Motor neuron (in vitro differentiated cells): ENCODE measurements at regions not wholly inside any gene's neighbourhood (a gene's known extent, or its start where the extent isn't known, plus 50 kb on each side); places are given as distances from the start of the nearest gene placed in this dataset.
A peak's percentile ranks its signal among the peaks of the same experiment; 100 is the strongest.

Experiments
- ATAC-seq, 8 experiments: fragments of 200-7000 bp; cut with Tn5 transposase; replicated peaks in 6 of 8; 2 replicates each; pipeline ENCODE4 v1.8.0; 2021; ENCODE audit warnings: mild to moderate bottlenecking in 8 of 8, moderate library complexity in 8 of 8
- H3K27ac ChIP-seq, 2 donors: fragments of 250-450 bp; sonication (Bioruptor Pico); 2 replicates each; pipeline ENCODE4 v1.9.0; 2021; ENCODE audit warnings: antibody characterized with exemption in 2 of 2, mild to moderate bottlenecking in 2 of 2, moderate library complexity in 1 of 2
- H3K4me1 ChIP-seq, 2 donors: fragments of 250-450 bp; sonication (Bioruptor Pico); replicated peaks in 1 of 2; 2 replicates each; pipeline ENCODE4 v1.6.1; 2021; ENCODE audit warnings: antibody characterized with exemption in 2 of 2, mild to moderate bottlenecking in 2 of 2, moderate library complexity in 1 of 2
- H3K4me3 ChIP-seq, 5 donors: fragments of 250-450 bp; sonication (Bioruptor Pico); 2 replicates each; pipeline ENCODE4 v1.9.0; 2021; ENCODE audit warnings: antibody characterized with exemption in 5 of 5, mild to moderate bottlenecking in 5 of 5, moderate library complexity in 4 of 5
- WGBS, 10 experiments: fragments of 450-650 bp; shearing (Covaris generic); methylation state at CpG; one replicate each; pipeline ENCODE4 v1.0.0; 2022; 5-methylcytosine and 5-hydroxymethylcytosine counted together
- in situ Hi-C, 9 experiments: fragments of 400-800 bp; cut with MboI; loops; one replicate each; pipeline ENCODE4 v1.15.0; 2021; ENCODE audit warnings: low sequenced_read_pairs in 9 of 9, low pct_unique_long_range_greater_than_20kb in 2 of 9; ENCODE audit not compliant: unreplicated experiment in 9 of 9

DNA sequence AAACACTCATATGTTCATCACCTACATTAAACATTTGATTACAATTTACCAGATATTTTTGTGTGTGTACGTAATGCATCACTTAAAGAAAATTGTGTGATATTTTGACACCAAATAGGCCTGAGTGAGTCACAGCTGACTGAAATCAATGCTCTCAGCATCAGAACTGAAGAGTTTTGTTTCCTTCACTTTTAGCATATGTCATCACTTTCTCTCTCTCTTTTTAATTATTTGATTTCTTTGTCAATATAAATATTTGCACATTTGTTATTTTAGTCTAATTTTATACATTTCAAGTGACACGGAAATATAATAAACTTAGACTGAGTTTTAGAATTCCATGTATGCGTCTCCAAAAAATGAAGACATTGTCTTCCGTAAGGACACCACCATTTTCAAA, 545.3 kb downstream of the PTPRC start:
- WGBS, 10 experiments = 67 to 100% (median 97%) methylated on average over 1 to 4 of the region's 4 CpGs
- in situ Hi-C loops = no loop called here

DNA sequence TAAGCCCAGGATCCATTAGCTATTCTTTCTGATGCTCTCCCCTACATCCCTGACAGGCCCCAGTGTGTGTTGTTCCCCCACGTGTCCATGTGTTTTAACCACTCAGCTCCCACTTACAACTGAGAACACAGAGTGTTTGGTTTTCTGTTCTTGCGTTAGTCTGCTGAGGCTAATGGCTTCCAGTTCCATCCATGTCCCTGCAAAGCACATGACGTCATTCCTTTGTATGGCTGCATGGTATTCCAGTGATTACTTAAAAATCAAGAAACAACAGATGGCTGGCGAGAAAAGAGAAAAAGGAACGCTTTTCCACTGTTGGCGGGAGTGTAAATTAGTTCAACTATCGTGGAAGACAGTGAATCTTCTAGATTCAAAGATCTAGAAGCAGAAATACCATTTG, 556.0 kb downstream of the PTPRC start:
- no peak for ATAC-seq
- H3K4me3 ChIP-seq = no peak overlapping the region
- in situ Hi-C loops = no loop called here
- WGBS, 10 experiments = 45 to 94% (median 90%) methylated on average over 3 to 7 of the region's 7 CpGs; no CpG with 5 or more reads in 1 of the 10 experiments
- H3K4me1 ChIP-seq = no peaks in the 10 kb centered on the region
- H3K27ac ChIP-seq = no peak overlapping the region

More for the DNA sequence above, 545.3 kb downstream of the PTPRC start:
- Histone ChIP-seq H3K4me1 (peaks cover 0 to 4% of the 10 kb centered on the region in 2 donors), H3K27ac (no peak overlapping the region), H3K4me3 (no peak overlapping the region)
- ATAC-seq = no peak

DNA sequence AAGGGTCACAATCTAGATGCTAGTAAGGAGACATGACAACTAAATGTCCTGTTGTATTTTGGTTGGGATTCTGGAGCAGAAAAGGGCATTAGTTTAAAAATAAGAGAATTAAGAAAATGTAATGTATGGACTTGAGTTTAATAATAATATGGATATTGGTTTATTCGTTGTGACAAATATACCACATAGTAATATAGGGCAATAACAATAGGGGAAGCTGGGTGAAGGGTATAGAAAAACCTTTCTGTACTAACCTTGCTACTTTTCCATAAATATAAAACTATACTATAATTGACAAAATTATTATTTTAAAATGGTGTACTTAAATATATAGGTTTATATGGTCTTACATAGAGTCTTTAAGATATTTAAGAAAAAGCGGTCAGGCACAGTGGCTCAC, 558.9 kb downstream of the PTPRC start:
- ATAC-seq = no peak
- H3K4me3 ChIP-seq = no peak overlapping the region
- H3K4me1 ChIP-seq = no peaks in the 10 kb centered on the region
- H3K27ac ChIP-seq = no peak overlapping the region
- 55 to 100% (median 95%) methylated on average over 1 to 2 of the region's 2 CpGs; no CpG with 5 or more reads in 1 of the 10 experiments for whole genome bisulfite sequencing, 10 experiments
- in situ Hi-C loops = no loop called here

DNA sequence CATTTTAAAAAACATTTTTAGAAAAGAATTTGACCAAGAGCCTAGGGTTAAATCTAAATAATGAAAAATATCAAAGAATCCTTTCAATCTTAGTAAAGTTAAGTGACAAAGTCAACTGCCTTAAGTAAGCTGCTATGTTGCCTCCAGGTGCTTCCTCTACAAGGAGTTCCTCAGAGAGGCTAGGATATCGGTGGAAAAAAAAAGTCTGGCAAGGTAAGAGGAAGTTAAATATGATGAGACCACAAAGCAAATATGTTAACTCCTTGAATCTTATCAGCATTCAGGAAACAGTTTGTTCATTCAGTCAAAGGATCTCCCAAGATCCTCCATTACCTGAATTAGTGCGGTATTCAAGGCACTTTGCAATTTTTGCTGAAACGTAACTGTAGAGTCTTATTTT, 563.5 kb downstream of the PTPRC start:
- Histone ChIP-seq H3K27ac (no peak overlapping the region), H3K4me3 (no peak overlapping the region), H3K4me1 (no peaks in the 10 kb centered on the region)
- in situ Hi-C loops = no loop called here
- no peak for ATAC-seq
- 28 to 100% (median 66%) methylated on average over 1 to 3 of the region's 3 CpGs for WGBS, 10 experiments

DNA sequence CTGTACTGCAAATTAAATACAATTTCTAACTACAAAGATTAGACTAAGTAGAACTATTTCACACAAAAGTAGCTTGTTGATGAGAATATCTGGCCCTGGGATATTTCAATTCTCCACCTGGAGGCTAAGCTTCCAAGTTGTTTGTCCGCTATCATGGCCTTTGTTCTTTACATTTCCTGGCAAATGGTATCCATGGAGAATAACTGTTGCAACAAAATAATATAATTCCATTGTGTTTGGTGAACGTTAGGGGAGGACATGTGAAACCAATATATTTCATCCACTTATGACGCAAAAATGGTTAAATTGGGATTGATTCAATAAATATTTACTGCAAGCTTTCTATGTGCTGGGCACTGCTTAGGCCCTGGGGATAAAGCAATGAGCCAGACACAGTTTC, 565.4 kb downstream of the PTPRC start:
- Histone ChIP-seq H3K4me1 (no peaks in the 10 kb centered on the region), H3K4me3 (no peak overlapping the region), H3K27ac (no peak overlapping the region)
- WGBS, 10 experiments = 34 to 100% (median 86%) methylated on average over 1 to 3 of the region's 3 CpGs; no CpG with 5 or more reads in 1 of the 10 experiments
- no peak for ATAC-seq
- in situ Hi-C loops = no loop called here

DNA sequence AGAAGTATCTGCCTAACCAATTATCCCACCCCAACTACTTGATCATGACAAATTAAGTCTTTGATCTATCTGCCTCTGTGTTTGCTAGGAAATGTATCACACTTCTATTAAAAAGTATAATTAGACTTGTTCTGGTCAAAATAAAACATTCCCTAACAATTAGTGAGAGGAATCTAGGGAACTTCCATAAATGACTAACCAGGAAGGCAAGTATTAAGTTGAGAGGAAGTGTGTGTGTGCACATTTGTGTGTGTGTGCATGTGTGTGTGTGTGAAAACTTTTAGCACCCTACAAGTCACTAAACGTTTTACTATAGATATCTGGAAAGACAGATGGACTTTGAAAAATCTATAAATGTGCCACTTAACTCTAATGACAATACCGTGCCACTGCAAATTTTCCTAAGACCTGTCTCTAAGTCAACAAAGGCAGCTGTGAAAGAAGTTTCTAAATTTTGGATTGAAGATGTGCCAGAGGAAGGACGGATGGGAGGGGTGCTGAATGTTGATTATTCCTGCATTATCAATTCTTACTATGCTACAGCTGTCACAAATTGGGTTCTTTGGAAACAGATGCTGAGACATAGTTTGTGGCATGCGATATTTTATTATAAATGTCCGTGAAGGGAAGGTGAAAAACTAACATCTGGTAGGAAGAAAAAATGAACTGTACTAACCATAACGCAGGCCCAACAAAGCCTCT, 567.1 kb downstream of the PTPRC start:
- Histone ChIP-seq H3K27ac (no peak overlapping the region), H3K4me3 (no peak overlapping the region), H3K4me1 (no peaks in the 10 kb centered on the region)
- 0 to 100% (median 79%) methylated on average over 1 to 6 of the region's 6 CpGs for WGBS, 10 experiments
- peak in 2 of 8 experiments; percentile 58 to 80 for ATAC-seq
- in situ Hi-C loops = no loop called here

DNA sequence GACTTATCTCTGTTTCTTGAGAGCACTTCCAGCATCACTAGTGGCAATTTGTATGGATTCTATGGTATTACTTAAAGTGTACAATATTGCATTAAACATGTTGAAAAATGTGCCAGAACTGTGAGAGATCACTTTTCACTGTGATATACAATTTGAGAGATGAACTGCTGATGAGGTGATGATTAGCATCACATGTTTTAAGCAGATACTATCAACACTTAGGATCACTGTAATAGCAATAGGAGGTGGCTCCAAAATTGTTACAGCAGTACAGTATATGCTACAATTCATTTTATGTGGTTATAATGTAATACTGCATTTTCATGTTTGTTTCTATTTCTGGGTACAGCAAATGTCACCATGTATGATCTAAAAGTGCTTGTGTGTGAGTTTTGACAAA, 570.0 kb downstream of the PTPRC start:
- Histone ChIP-seq H3K4me3 (no peak overlapping the region), H3K4me1 (no peaks in the 10 kb centered on the region), H3K27ac (no peak overlapping the region)
- no peak for ATAC-seq
- in situ Hi-C loops = no loop called here

DNA sequence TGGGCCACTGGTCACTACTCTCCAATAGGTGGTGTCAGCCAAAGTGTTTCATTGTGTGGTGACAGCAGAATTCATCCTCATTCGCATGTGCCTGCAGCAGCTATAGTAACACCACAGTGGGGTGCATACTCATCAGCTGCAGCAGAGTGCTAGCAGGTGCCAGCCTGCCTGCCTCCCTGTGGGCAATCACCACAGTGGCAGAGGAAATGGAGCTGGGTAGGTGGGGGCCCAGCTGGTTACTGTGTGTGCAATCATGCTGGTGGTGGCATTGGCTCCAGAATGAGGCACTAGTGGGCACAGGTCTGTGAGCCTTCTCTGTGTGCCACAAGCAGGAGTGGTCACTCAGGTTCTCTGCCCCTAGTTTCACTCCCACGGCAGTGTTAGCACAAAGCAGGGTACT, 579.2 kb downstream of the PTPRC start:
- Histone ChIP-seq H3K4me3 (no peak overlapping the region), H3K4me1 (no peaks in the 10 kb centered on the region), H3K27ac (no peak overlapping the region)
- 14 to 80% (median 57%) methylated on average over 1 to 2 of the region's 2 CpGs; no CpG with 5 or more reads in 5 of the 10 experiments for WGBS, 10 experiments
- in situ Hi-C loops = no loop called here
- ATAC-seq = no peak

DNA sequence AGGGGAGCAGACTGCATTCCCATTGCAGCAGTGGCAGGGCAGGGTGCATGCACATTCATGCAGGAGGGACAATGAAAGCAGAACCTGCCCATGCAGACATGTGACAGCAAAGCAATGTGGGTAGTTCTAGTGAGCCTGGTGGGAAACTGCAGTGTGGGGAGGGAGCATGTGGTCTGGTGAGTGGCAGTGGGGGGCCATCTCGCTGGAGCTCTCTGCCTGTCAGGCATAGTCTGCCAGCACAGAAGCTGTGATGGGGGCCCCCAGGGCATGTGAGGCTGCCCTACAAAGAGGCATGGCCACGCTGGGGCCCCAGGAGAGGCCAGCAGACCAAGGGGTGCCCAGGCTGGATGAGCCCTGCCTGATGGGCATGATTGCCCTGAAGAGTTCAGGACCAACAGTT, 579.7 kb downstream of the PTPRC start:
- 20 to 42% methylated on average over 2 of the region's 2 CpGs; no CpG with 5 or more reads in 8 of the 10 experiments for WGBS, 10 experiments
- Histone ChIP-seq H3K27ac (no peak overlapping the region), H3K4me1 (no peaks in the 10 kb centered on the region), H3K4me3 (no peak overlapping the region)
- no peak for ATAC-seq
- in situ Hi-C loops = no loop called here

DNA sequence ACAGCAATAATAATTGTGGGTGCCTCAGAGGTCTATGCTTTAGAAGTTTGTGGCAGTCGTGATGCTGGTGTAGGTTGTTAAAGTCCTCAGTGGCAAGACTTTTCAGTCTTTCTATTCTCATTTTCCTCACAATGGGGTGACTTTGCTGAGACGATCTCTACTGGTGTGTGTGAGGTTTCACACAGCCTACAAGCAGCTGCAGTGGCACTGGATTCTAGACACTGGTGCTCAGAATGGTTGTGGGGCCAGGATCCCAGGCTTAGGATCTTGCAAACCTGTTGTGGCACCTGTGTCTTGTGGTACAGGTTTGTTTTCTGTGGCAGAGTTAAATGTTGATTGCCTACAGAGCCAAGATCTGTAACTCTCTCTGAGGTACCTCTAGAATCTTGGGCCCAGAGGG, 581.2 kb downstream of the PTPRC start:
- 40 to 100% (median 50%) methylated on average over 1 to 2 of the region's 2 CpGs; no CpG with 5 or more reads in 5 of the 10 experiments for WGBS, 10 experiments
- H3K4me3 ChIP-seq = no peak overlapping the region
- peaks cover 2 to 4% of the 10 kb centered on the region in 2 donors for H3K4me1 ChIP-seq
- ATAC-seq = no peak
- in situ Hi-C loops = no loop called here
- H3K27ac ChIP-seq = no peak overlapping the region

DNA sequence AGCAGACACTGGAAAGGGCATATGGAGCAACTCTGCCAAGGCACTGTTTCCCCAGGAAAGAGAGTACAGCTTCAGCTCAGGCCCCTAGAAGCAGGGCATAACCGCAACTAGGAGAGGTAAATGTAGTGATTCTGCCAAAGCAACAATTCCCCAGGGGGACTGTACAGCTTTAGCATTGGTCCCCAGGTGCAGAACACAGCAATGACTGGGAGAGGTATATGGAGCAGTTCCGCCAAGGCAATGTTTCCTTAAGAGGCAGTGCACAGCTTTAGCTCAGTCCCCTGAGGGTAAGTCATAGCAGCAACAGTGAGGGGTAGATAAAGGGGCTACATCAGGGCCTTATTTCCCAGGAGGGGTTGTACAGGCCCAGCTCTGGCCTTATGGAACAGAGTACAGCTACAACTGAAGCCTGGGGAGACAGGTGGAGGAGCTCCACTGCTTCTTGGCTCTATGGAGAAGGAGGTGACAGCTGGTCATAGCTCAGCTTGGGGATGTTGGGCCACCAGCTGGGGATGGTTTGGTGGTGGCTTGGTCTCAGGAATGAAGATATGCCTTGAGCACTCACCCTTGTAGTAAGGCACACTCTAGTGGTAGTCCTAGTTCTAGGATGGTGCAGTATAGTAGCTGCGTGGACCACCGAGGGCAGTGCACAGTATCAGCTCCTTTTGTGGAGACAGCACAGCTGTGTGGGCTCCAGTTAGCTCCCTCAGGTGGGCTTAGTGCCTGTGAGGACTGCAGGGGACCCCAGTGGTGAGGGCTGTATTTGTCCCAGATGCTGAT, 582.7 kb downstream of the PTPRC start:
- no peak for ATAC-seq
- Histone ChIP-seq H3K4me1 (peaks cover 15 to 17% of the 10 kb centered on the region in 2 donors), H3K27ac (no peak overlapping the region), H3K4me3 (no peak overlapping the region)
- in situ Hi-C loops = no loop called here
- WGBS, 10 experiments = 40 to 100% (median 100%) methylated on average over 1 to 4 of the region's 4 CpGs; no CpG with 5 or more reads in 2 of the 10 experiments

DNA sequence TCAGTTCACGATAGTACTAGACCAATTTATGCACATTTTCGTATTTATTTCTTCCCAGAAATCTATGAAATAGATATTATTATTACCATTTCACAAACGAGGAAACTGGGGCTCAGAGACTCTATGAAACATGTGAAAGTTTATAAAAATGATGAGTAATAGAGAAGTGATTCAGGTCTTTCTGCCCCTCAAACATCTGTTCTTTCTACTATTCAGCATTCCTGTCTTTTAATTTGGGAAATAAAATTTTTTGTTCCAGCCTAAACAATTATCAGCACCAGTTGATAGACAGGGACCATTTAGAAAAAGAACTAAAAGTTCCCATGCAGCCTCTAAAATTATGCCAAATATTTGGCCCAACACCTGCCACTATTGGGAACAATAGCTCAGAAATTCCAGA, 585.1 kb downstream of the PTPRC start:
- Histone ChIP-seq H3K27ac (no peak overlapping the region), H3K4me1 (peaks cover 19 to 25% of the 10 kb centered on the region in 2 donors), H3K4me3 (no peak overlapping the region)
- in situ Hi-C loops = no loop called here
- 50 to 91% (median 67%) methylated on average over 1 to 3 of the region's 3 CpGs; no CpG with 5 or more reads in 1 of the 10 experiments for WGBS, 10 experiments
- ATAC-seq = no peak

DNA sequence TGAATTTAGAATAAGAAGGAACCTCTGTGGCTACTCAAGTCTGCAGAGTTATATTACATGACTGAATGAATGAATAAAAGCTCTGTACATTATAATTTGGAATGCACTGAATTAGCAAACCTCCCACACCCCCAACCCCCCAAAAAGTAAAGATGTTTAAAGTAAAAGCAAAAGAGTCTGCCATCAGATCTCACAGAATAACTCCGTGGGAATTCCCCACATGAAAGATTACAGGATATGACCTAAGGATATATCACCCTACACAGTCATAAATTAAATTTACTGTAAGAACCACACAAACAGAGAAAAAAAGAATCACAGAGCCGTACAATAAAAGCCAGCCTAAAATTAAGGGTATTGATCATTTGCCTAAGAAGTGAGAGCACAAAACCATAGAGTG, 587.3 kb downstream of the PTPRC start:
- WGBS, 10 experiments = 0 to 80% (median 50%) methylated on average over 1 to 2 of the region's 2 CpGs; no CpG with 5 or more reads in 1 of the 10 experiments
- Histone ChIP-seq H3K4me3 (no peak overlapping the region), H3K27ac (no peak overlapping the region), H3K4me1 (peaks cover 19 to 25% of the 10 kb centered on the region in 2 donors)
- ATAC-seq = peak in 1 of 8 experiments; percentile 16
- in situ Hi-C loops = loop anchor here in 1 of 9 experiments (25.0 kb wide), 1 partner anchor 464 kb away; no protein-coding TSS in a partner anchor
